Neutrophil (primary cell): ENCODE measurements at regions not wholly inside any gene's neighbourhood (a gene's known extent, or its start where the extent isn't known, plus 50 kb on each side); places are given as distances from the start of the nearest gene placed in this dataset.
"Not testable (repeated sequence)": the region's sequence is repeated elsewhere in the genome, so short reads cannot be mapped to it uniquely, and the experiment has no call there.

Experiments
- H3K27ac ChIP-seq: fragments of 200-600 bp; sonication (generic); 2 replicates; pipeline ENCODE4 v1.5.1; 2016; ENCODE audit warnings: mild to moderate bottlenecking, moderate library complexity
- H3K27me3 ChIP-seq: fragments of 200-600 bp; sonication (generic); 2 replicates; pipeline ENCODE4 v1.6.0; 2016; ENCODE audit warnings: mild to moderate bottlenecking
- H3K36me3 ChIP-seq: fragments of 200-600 bp; sonication (generic); 2 replicates; pipeline ENCODE4 v1.5.1; 2017
- H3K4me1 ChIP-seq, 2 experiments: fragments of 200-600 bp in 1 of 2; sonication (generic) in 1 of 2; 1 replicate in 1 of 2; 2 replicates in 1 of 2; pipeline versions ENCODE4 v1.5.1 to v1.6.1; 2013 to 2016; ENCODE audit warnings: low read depth in 1 of 2, low read length in 1 of 2, mild to moderate bottlenecking in 1 of 2, moderate library complexity in 1 of 2; ENCODE audit not compliant: control insufficient read depth in 1 of 2, insufficient read depth in 1 of 2
- H3K4me3 ChIP-seq, 2 experiments: fragments of 200-600 bp in 1 of 2; sonication (generic) in 1 of 2; 1 replicate in 1 of 2; 2 replicates in 1 of 2; pipeline ENCODE4 v1.5.1; 2013 to 2016; ENCODE audit warnings: low read depth in 1 of 2, low read length in 1 of 2, mild to moderate bottlenecking in 1 of 2, moderate library complexity in 1 of 2
- H3K9me3 ChIP-seq: fragments of 200-600 bp; sonication (generic); 2 replicates; pipeline ENCODE4 v1.5.1; 2016
- TF ChIP-seq, protein P1 (sequence below): fragments of 200-600 bp; sonication (generic); IDR thresholded peaks from 2 replicates; pipeline ENCODE4 v1.5.1; 2016; ENCODE audit warnings: antibody characterized with exemption

GRCh38 chr1:172851077-172851476 is 192.2 kb downstream of the FASLG start:
- Histone ChIP-seq H3K4me3 (no peak overlapping the region), H3K27ac (no peak overlapping the region), H3K36me3 (no peaks in the 10 kb centered on the region), H3K9me3 (no peaks in the 10 kb centered on the region), H3K4me1 (no peaks in the 10 kb centered on the region), H3K27me3 (no peaks in the 10 kb centered on the region)
- TF ChIP-seq, protein P1, sequence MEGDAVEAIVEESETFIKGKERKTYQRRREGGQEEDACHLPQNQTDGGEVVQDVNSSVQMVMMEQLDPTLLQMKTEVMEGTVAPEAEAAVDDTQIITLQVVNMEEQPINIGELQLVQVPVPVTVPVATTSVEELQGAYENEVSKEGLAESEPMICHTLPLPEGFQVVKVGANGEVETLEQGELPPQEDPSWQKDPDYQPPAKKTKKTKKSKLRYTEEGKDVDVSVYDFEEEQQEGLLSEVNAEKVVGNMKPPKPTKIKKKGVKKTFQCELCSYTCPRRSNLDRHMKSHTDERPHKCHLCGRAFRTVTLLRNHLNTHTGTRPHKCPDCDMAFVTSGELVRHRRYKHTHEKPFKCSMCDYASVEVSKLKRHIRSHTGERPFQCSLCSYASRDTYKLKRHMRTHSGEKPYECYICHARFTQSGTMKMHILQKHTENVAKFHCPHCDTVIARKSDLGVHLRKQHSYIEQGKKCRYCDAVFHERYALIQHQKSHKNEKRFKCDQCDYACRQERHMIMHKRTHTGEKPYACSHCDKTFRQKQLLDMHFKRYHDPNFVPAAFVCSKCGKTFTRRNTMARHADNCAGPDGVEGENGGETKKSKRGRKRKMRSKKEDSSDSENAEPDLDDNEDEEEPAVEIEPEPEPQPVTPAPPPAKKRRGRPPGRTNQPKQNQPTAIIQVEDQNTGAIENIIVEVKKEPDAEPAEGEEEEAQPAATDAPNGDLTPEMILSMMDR, result no peak

DNA sequence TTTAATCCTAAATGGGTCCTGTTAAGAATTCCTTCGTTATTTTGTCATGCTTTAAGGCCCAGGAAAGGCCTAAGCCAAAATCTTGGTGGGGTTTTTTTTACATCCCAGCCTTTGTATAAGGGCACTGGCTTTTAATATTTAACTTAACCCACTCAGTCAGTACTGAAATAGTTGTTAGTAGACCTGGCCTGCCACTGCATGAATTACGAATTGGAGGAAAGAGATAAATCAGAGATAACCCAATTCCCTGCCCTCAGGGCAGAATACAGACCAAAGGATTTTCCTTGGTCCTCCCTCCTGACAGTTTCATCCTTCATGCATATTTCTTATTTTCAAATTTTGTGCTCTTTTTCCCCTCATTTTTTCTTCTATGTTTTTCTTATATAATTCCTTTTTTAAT is 193.0 kb downstream of the FASLG start:
- Histone ChIP-seq H3K4me3 (no peak overlapping the region), H3K9me3 (no peaks in the 10 kb centered on the region), H3K36me3 (no peaks in the 10 kb centered on the region), H3K27me3 (no peaks in the 10 kb centered on the region), H3K4me1 (no peaks in the 10 kb centered on the region), H3K27ac (no peak overlapping the region)
- TF ChIP-seq, protein P1, result no peak

DNA sequence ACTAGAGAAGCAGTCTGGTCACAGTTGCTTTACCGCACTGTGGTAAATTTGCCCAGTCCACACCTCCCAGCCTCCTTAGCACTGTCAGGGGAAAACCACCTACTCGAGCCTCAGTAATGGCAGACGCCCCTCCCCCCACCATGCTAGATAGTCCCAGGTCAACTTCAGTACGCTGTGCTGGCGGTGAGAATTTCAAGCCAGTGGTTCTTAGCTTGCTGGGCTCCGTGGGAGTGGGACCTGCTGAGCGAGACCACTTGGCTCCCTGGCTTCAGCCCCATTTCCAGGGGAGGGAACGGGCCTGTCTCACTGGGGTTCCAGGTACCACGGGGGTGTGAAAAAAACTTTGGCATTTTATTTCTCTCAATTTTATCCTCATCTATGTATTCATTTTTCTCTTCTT is 194.8 kb downstream of the TNFSF18 start:
- not testable (repeated sequence) for H3K9me3 ChIP-seq, H3K4me3 ChIP-seq, H3K4me1 ChIP-seq, H3K36me3 ChIP-seq, H3K27ac ChIP-seq, H3K27me3 ChIP-seq

DNA sequence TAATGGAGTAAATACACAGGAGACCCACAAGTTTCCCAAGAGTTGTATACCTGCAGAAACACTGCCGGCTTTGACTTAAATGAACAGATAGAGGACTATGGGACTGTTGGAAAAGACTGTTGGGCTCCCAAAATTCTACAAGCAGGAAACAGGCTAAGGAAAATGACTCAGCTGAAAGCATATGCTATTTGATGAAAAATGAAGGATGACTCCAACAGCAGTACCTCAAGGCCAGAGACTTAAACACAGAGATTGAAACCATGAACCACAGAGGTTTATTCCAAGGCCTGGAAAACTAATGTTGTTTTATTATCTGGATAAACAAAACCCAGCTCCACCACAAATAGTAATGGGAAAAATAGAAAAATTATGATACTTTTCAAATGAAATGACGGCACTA is 187.7 kb downstream of the TNFSF18 start:
- TF ChIP-seq, protein P1, result no peak
- H3K4me1 ChIP-seq, result no peaks in the 10 kb centered on the region
- no peaks in the 10 kb centered on the region for H3K36me3 ChIP-seq
- H3K9me3 ChIP-seq, result no peaks in the 10 kb centered on the region
- no peak overlapping the region for H3K27ac ChIP-seq
- no peak overlapping the region for H3K4me3 ChIP-seq
- no peaks in the 10 kb centered on the region for H3K27me3 ChIP-seq

DNA sequence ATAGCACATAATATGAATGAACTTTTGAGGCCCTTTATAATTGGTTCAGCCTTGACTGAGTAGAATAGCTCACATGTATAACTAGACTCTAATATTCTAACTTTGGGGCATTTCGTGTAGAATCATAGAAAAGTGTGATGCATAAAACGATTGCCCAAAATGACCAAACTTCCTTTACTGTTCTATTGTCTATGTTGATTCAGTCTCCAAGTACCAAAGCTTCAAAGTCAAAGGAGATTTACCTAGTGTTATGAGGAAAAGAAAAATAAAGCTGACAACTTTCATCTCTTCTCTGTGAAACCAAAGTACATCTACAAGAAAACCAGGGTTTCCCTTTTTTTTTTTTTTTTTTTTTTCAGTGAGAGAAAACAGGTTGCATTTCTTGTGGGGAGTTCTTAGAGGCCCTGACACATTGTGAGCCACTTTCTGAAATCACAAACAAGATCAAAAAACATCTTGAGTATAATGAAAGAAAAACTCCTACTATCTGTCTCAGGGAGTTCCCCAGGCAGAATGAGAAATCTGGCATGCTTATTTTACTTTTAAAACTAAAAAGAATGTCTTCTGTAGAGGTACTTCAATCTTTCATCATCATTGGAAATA is 183.4 kb downstream of the TNFSF18 start:
- Histone ChIP-seq H3K36me3 (no peaks in the 10 kb centered on the region), H3K4me1 (no peaks in the 10 kb centered on the region), H3K9me3 (no peaks in the 10 kb centered on the region), H3K27ac (no peak overlapping the region), H3K4me3 (no peak overlapping the region), H3K27me3 (no peaks in the 10 kb centered on the region)
- TF ChIP-seq, protein P1, result no peak

GRCh38 chr1:172870901-172871606 is 179.7 kb downstream of the TNFSF18 start:
- TF ChIP-seq, protein P1, result no peak
- Histone ChIP-seq H3K27me3 (no peaks in the 10 kb centered on the region), H3K4me1 (no peaks in the 10 kb centered on the region), H3K27ac (no peak overlapping the region), H3K4me3 (no peak overlapping the region), H3K36me3 (no peaks in the 10 kb centered on the region), H3K9me3 (no peaks in the 10 kb centered on the region)
